Myocyte (in vitro differentiated cells): ENCODE measurements at regions not wholly inside any gene's neighbourhood (a gene's known extent, or its start where the extent isn't known, plus 50 kb on each side); places are given as distances from the start of the nearest gene placed in this dataset.
A peak's percentile ranks its signal among the peaks of the same experiment; 100 is the strongest.

Experiments used
- DNase-seq: peaks from one replicate; pipeline ENCODE4 v3.0.0-alpha.2; 2012; ENCODE audit warnings: low read depth

GRCh38 chr2:186276909-186277308 is 209.2 kb upstream of the ZC3H15 start:
- no peak for DNase-seq

- DNase-seq, result no peak
Observed at GRCh38 chr2:186281726-186282125, 204.3 kb upstream of the ZC3H15 start.

- DNase-seq, result no peak
Observed at GRCh38 chr2:186294248-186294888, 191.7 kb upstream of the ZC3H15 start.

GRCh38 chr2:186299610-186300009 is 186.4 kb upstream of the ZC3H15 start:
- no peak for DNase-seq

- no peak for DNase-seq
Observed at GRCh38 chr2:186302263-186302662, 183.8 kb upstream of the ZC3H15 start.

- no peak for DNase-seq
Observed at GRCh38 chr2:186303091-186303490, 183.0 kb upstream of the ZC3H15 start.

GRCh38 chr2:186304064-186304463 is 182.0 kb upstream of the ZC3H15 start:
- DNase-seq, result no peak

GRCh38 chr2:186306754-186307153 is 179.3 kb upstream of the ZC3H15 start:
- no peak for DNase-seq

GRCh38 chr2:186307871-186308270 is 178.2 kb upstream of the ZC3H15 start:
- DNase-seq, result no peak

GRCh38 chr2:186308347-186308746 is 177.7 kb upstream of the ZC3H15 start:
- DNase-seq, result no peak

- peak; percentile 71 for DNase-seq
Observed at GRCh38 chr2:186309901-186310300, 176.2 kb upstream of the ZC3H15 start.

- no peak for DNase-seq
Observed at GRCh38 chr2:186319105-186319504, 167.0 kb upstream of the ZC3H15 start.

GRCh38 chr2:186325827-186326535 is 160.1 kb upstream of the ZC3H15 start:
- DNase-seq, result no peak

GRCh38 chr2:186327251-186327868 is 158.7 kb upstream of the ZC3H15 start:
- no peak for DNase-seq

GRCh38 chr2:186328838-186329237 is 157.2 kb upstream of the ZC3H15 start:
- DNase-seq, result no peak

GRCh38 chr2:186330050-186330449 is 156.0 kb upstream of the ZC3H15 start:
- no peak for DNase-seq

- DNase-seq, result peak; percentile 21
Observed at GRCh38 chr2:186339716-186340115, 146.3 kb upstream of the ZC3H15 start.

- DNase-seq, result no peak
Observed at GRCh38 chr2:186342029-186342428, 144.0 kb upstream of the ZC3H15 start.

GRCh38 chr2:186345745-186346144 is 140.3 kb upstream of the ZC3H15 start:
- no peak for DNase-seq

GRCh38 chr2:186346216-186346615 is 139.8 kb upstream of the ZC3H15 start:
- DNase-seq, result no peak

- DNase-seq, result peak; percentile 3
Observed at GRCh38 chr2:186347472-186347871, 138.6 kb upstream of the ZC3H15 start.

GRCh38 chr2:186348200-186348599 is 137.9 kb upstream of the ZC3H15 start:
- no peak for DNase-seq

- DNase-seq, result peak; percentile 59
Observed at GRCh38 chr2:186349508-186349907, 136.6 kb upstream of the ZC3H15 start.
